Endodermal cell (in vitro differentiated cells): ENCODE measurements at regions not wholly inside any gene's neighbourhood (a gene's known extent, or its start where the extent isn't known, plus 50 kb on each side); places are given as distances from the start of the nearest gene placed in this dataset.

Experiments used
- DNase-seq: peaks from one replicate; pipeline ENCODE4 v3.0.0-alpha.2; 2017
- H3K27ac ChIP-seq: 2 replicates; pipeline ENCODE4 v1.5.1; 2013; ENCODE audit warnings: mild to moderate bottlenecking, low read depth, low read length, moderate library complexity
- H3K27me3 ChIP-seq: 2 replicates; pipeline ENCODE4 v1.6.1; 2013; ENCODE audit warnings: mild to moderate bottlenecking, low read length, moderate library complexity; ENCODE audit not compliant: insufficient read depth, control insufficient read depth, poor library complexity, severe bottlenecking
- H3K36me3 ChIP-seq: 2 replicates; pipeline ENCODE4 v1.7.0; 2013; ENCODE audit warnings: mild to moderate bottlenecking, low read length, moderate library complexity; ENCODE audit not compliant: control insufficient read depth, insufficient read depth
- H3K4me1 ChIP-seq: one replicate; pipeline ENCODE4 v1.7.0; 2013; ENCODE audit warnings: low read length; ENCODE audit not compliant: control insufficient read depth, insufficient read depth
- H3K4me3 ChIP-seq: 2 replicates; pipeline ENCODE4 v1.5.1; 2013; ENCODE audit warnings: mild to moderate bottlenecking, low read length, moderate library complexity
- H3K9ac ChIP-seq: 2 replicates; pipeline ENCODE4 v1.6.1; 2013; ENCODE audit warnings: mild to moderate bottlenecking, low read length, moderate library complexity; ENCODE audit not compliant: poor library complexity, severe bottlenecking; ENCODE audit errors: extremely low read depth
- H3K9me3 ChIP-seq: 2 replicates; pipeline ENCODE4 v1.6.1; 2013; ENCODE audit warnings: mild to moderate bottlenecking, low read length, moderate library complexity; ENCODE audit not compliant: control insufficient read depth
- H3K27ac Mint-ChIP-seq: 2 replicates; pipeline ENCODE4 v1.8.0; 2020; ENCODE audit warnings: mixed read lengths
- H3K27me3 Mint-ChIP-seq: 2 replicates; pipeline ENCODE4 v1.8.0; 2021; ENCODE audit warnings: mild to moderate bottlenecking, mixed read lengths; ENCODE audit not compliant: insufficient read depth
- H3K36me3 Mint-ChIP-seq: 2 replicates; pipeline ENCODE4 v1.8.0; 2020; ENCODE audit warnings: low read depth, mixed read lengths
- H3K4me1 Mint-ChIP-seq: 2 replicates; pipeline ENCODE4 v1.8.0; 2020; ENCODE audit warnings: mixed read lengths
- H3K4me3 Mint-ChIP-seq: 2 replicates; pipeline ENCODE4 v1.8.0; 2020; ENCODE audit warnings: mild to moderate bottlenecking, moderate library complexity, mixed read lengths
- H3K9me3 Mint-ChIP-seq: 2 replicates; pipeline ENCODE4 v1.8.0; 2020; ENCODE audit warnings: mild to moderate bottlenecking, mixed read lengths
- WGBS, 2 experiments: methylation state at CpG; one replicate each; pipeline versions ENCODE4 v1.1.5 to v1.1.7; 2013; ENCODE audit warnings: missing lambda C conversion rate in 2 of 2, mixed read lengths in 1 of 2; ENCODE audit not compliant: insufficient coverage in 1 of 2, insufficient read length in 1 of 2; 5-methylcytosine and 5-hydroxymethylcytosine counted together
- TF ChIP-seq, protein P1 (sequence below): fragments of 200-600 bp; sonication (generic); conservative IDR thresholded peaks from 2 replicates; pipeline ENCODE4 v1.5.0; 2021; ENCODE audit warnings: antibody characterized with exemption, mild to moderate bottlenecking

DNA sequence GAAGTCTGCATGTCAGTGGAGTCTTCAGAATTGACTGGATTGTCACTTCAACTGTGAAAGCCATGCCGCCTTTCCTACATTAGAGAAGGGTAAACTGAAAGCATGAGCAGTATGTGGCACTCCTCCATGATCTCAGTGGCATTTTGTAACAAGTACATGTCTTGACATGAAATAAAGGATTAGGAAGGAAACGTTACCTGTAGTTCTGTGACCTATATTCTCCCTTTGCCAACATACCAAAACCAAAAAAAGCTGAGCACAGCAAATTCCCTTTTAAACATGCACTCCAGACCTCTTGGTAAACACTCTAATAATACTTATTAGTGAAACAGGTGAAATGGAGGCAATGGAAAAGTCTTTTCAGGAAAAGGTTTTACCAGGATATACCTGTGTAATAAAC is 344.2 kb downstream of the GRIA2 start:
- Histone ChIP-seq H3K4me1 (peaks cover 6% of the 10 kb centered on the region), H3K9me3 (no peaks in the 10 kb centered on the region), H3K9ac (no peak overlapping the region), H3K27ac (no peak overlapping the region), H3K4me3 (no peak overlapping the region), H3K36me3 (no peaks in the 10 kb centered on the region), H3K27me3 (no peaks in the 10 kb centered on the region)
- Mint-ChIP-seq H3K4me1 (peaks cover 13% of the 10 kb centered on the region), H3K27me3 (no peaks in the 10 kb centered on the region), H3K9me3 (no peaks in the 10 kb centered on the region), H3K36me3 (no peaks in the 10 kb centered on the region), H3K4me3 (no peak overlapping the region), H3K27ac (no peak overlapping the region)
- DNase-seq, result no peak
- 90% methylated on average over 2 of the region's 2 CpGs; no CpG with 5 or more reads in 1 of the 2 experiments for WGBS, 2 experiments
- TF ChIP-seq, protein P1, sequence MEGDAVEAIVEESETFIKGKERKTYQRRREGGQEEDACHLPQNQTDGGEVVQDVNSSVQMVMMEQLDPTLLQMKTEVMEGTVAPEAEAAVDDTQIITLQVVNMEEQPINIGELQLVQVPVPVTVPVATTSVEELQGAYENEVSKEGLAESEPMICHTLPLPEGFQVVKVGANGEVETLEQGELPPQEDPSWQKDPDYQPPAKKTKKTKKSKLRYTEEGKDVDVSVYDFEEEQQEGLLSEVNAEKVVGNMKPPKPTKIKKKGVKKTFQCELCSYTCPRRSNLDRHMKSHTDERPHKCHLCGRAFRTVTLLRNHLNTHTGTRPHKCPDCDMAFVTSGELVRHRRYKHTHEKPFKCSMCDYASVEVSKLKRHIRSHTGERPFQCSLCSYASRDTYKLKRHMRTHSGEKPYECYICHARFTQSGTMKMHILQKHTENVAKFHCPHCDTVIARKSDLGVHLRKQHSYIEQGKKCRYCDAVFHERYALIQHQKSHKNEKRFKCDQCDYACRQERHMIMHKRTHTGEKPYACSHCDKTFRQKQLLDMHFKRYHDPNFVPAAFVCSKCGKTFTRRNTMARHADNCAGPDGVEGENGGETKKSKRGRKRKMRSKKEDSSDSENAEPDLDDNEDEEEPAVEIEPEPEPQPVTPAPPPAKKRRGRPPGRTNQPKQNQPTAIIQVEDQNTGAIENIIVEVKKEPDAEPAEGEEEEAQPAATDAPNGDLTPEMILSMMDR, result no peak

DNA sequence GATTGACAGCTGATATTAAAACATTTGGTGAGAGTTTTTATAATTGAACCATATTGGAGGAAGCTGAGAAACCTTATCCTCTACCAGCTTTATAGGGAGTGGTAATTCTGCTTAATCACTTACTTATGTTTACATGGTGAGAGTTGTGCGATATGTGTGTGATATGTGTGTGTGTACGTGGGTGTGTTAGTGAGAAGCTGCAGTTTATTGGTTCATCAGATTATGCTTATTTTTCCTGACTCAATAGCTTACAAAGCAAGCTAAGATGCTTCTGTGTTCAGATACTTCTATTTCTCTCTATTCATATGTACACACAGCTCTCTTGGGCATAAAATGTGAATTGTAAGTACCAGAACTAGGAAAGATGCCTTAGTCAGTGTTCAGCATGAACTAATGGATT is 343.7 kb downstream of the GRIA2 start:
- Mint-ChIP-seq H3K27me3 (no peaks in the 10 kb centered on the region), H3K27ac (no peak overlapping the region), H3K9me3 (no peaks in the 10 kb centered on the region), H3K4me1 (peaks cover 13% of the 10 kb centered on the region), H3K4me3 (no peak overlapping the region), H3K36me3 (no peaks in the 10 kb centered on the region)
- Histone ChIP-seq H3K36me3 (no peaks in the 10 kb centered on the region), H3K27me3 (no peaks in the 10 kb centered on the region), H3K9me3 (no peaks in the 10 kb centered on the region), H3K27ac (no peak overlapping the region), H3K9ac (no peak overlapping the region), H3K4me1 (peaks cover 6% of the 10 kb centered on the region), H3K4me3 (no peak overlapping the region)
- WGBS, 2 experiments, result 100% methylated on average over 1 to 2 of the region's 2 CpGs
- DNase-seq, result no peak
- TF ChIP-seq, protein P1, result no peak

DNA sequence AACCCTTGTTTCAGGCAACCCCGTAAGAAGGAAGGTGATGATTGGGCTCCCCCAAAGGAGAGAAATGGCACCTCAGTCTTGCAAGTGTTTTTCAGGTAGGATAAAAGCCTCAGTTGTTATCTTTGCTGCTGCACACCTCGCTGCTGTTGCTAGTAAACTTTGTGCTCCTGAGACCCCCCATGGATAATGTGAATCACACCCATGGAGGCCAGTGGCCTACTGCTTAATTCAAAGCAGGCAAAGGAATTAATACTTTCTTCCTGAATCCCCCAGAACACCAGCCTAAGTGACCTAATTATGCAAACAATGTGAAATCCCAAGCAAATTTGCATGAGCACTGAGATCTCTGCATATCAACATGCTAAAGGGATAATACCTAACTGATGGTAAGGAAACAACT is 337.5 kb downstream of the GRIA2 start:
- H3K4me3 Mint-ChIP-seq, result no peak overlapping the region
- Histone ChIP-seq H3K36me3 (no peaks in the 10 kb centered on the region), H3K4me1 (peaks cover 10% of the 10 kb centered on the region), H3K9ac (no peak overlapping the region), H3K27ac (no peak overlapping the region), H3K9me3 (no peaks in the 10 kb centered on the region), H3K4me3 (no peak overlapping the region), H3K27me3 (no peaks in the 10 kb centered on the region)
- 68 to 70% methylated on average over 2 of the region's 2 CpGs for WGBS, 2 experiments
- H3K27ac Mint-ChIP-seq, result no peak overlapping the region
- H3K4me1 Mint-ChIP-seq, result peaks cover 30% of the 10 kb centered on the region
- no peaks in the 10 kb centered on the region for H3K9me3 Mint-ChIP-seq
- H3K27me3 Mint-ChIP-seq, result no peaks in the 10 kb centered on the region
- DNase-seq, result no peak
- TF ChIP-seq, protein P1, result no peak
- H3K36me3 Mint-ChIP-seq, result no peaks in the 10 kb centered on the region
